ENCODE measurements at regions not wholly inside any gene's neighbourhood (a gene's known extent, or its start where the extent isn't known, plus 50 kb on each side); places are given as distances from the start of the nearest gene placed in this dataset.

DNA sequence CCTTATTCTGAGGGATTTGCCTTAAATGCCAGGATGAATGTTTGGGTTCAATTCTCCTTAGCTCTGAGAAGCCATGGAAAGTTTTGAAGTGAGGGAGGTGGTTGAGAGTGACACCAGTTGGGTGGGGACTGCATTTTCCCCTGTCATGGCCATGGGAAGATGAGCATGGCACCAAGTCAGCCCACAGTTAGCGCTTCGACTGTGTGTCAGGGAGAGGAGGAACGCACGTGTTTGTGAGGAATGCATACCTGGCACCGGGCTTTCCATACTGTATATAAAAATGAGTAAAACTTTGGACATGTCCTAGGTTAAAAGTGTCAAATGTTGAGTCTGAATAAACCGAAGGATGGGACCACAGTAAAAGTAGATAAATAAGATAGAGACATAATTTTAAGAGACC, 187.5 kb upstream of the KL start:
- H3K9me3 ChIP-seq (ENCODE audit: control insufficient read depth, low read length) = peaks cover 4% of the 10 kb centered on the region
- H3K4me1 Mint-ChIP-seq = no peaks in the 10 kb centered on the region
- H3K4me3 Mint-ChIP-seq = no peak overlapping the region
- DNase-seq = no peak
- no peaks in the 10 kb centered on the region for H3K36me3 Mint-ChIP-seq (ENCODE audit: low read depth)
- no peak for TF ChIP-seq CTCF (conservative IDR thresholded peaks at IDR 0.05)
- H3K27me3 ChIP-seq (ENCODE audit: control insufficient read depth, insufficient read depth, low read length, poor library complexity, severe bottlenecking) = no peaks in the 10 kb centered on the region
- H3K4me1 ChIP-seq (ENCODE audit: control insufficient read depth, insufficient read depth, low read length) = peaks cover 3% of the 10 kb centered on the region
- no peaks in the 10 kb centered on the region for H3K36me3 ChIP-seq (ENCODE audit: control insufficient read depth, insufficient read depth, low read length)
- WGBS, 2 experiments (ENCODE audit: insufficient coverage in 1 of 2, insufficient read length in 1 of 2) = 90 to 100% methylated on average over 6 of the region's 6 CpGs
- H3K27me3 Mint-ChIP-seq (ENCODE audit: insufficient read depth) = no peaks in the 10 kb centered on the region
- no peak overlapping the region for H3K4me3 ChIP-seq (ENCODE audit: low read length)
- H3K27ac ChIP-seq (ENCODE audit: low read depth, low read length) = no peak overlapping the region
- no peaks in the 10 kb centered on the region for H3K9me3 Mint-ChIP-seq
- no peak overlapping the region for H3K27ac Mint-ChIP-seq
- H3K9ac ChIP-seq (ENCODE audit: extremely low read depth, low read length, poor library complexity, severe bottlenecking) = no peak overlapping the region

DNA sequence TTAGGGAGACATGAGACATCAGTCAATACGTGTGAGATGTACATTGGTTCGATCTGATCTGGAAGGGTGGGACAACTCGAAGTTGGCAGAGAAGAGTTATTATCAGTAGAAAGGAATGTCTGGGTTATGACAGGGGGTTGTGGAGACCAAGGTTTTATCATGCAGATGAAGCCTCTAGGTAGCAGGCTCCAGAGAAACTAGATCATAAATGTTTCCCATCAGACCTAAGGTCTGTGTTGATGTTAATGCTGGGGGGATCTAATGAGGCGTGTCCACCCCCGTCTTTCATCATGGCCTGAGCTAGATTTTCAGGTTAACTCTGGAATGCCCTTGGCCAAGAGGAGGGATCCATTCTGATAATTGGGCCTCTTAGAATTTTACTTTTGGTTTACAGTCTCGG, 187.0 kb upstream of the KL start:
- no peak for TF ChIP-seq CTCF (conservative IDR thresholded peaks at IDR 0.05)
- WGBS, 2 experiments (ENCODE audit: insufficient coverage in 1 of 2, insufficient read length in 1 of 2) = 70 to 89% methylated on average over 2 to 6 of the region's 6 CpGs
- H3K4me1 ChIP-seq (ENCODE audit: control insufficient read depth, insufficient read depth, low read length) = peaks cover 3% of the 10 kb centered on the region
- no peak overlapping the region for H3K9ac ChIP-seq (ENCODE audit: extremely low read depth, low read length, poor library complexity, severe bottlenecking)
- no peak overlapping the region for H3K4me3 Mint-ChIP-seq
- no peak for DNase-seq
- H3K4me3 ChIP-seq (ENCODE audit: low read length) = no peak overlapping the region
- H3K36me3 ChIP-seq (ENCODE audit: control insufficient read depth, insufficient read depth, low read length) = no peaks in the 10 kb centered on the region
- H3K27ac Mint-ChIP-seq = no peak overlapping the region
- no peaks in the 10 kb centered on the region for H3K27me3 ChIP-seq (ENCODE audit: control insufficient read depth, insufficient read depth, low read length, poor library complexity, severe bottlenecking)
- no peaks in the 10 kb centered on the region for H3K9me3 Mint-ChIP-seq
- H3K27ac ChIP-seq (ENCODE audit: low read depth, low read length) = no peak overlapping the region
- no peaks in the 10 kb centered on the region for H3K36me3 Mint-ChIP-seq (ENCODE audit: low read depth)
- no peaks in the 10 kb centered on the region for H3K27me3 Mint-ChIP-seq (ENCODE audit: insufficient read depth)
- no peaks in the 10 kb centered on the region for H3K4me1 Mint-ChIP-seq
- peaks cover 6% of the 10 kb centered on the region for H3K9me3 ChIP-seq (ENCODE audit: control insufficient read depth, low read length)

GRCh38 chr13:32829676-32830335, 186.4 kb upstream of the KL start:
- peaks cover 6% of the 10 kb centered on the region for H3K9me3 ChIP-seq (ENCODE audit: control insufficient read depth, low read length)
- H3K4me1 ChIP-seq (ENCODE audit: control insufficient read depth, insufficient read depth, low read length) = peaks cover 3% of the 10 kb centered on the region
- H3K4me1 Mint-ChIP-seq = no peaks in the 10 kb centered on the region
- H3K36me3 Mint-ChIP-seq (ENCODE audit: low read depth) = no peaks in the 10 kb centered on the region
- no peak overlapping the region for H3K4me3 Mint-ChIP-seq
- no peaks in the 10 kb centered on the region for H3K27me3 ChIP-seq (ENCODE audit: control insufficient read depth, insufficient read depth, low read length, poor library complexity, severe bottlenecking)
- H3K4me3 ChIP-seq (ENCODE audit: low read length) = no peak overlapping the region
- H3K9ac ChIP-seq (ENCODE audit: extremely low read depth, low read length, poor library complexity, severe bottlenecking) = no peak overlapping the region
- no peaks in the 10 kb centered on the region for H3K27me3 Mint-ChIP-seq (ENCODE audit: insufficient read depth)
- peak; percentile 83 for DNase-seq
- peak overlapping the region; percentile 29 for H3K27ac ChIP-seq (ENCODE audit: low read depth, low read length)
- WGBS, 2 experiments (ENCODE audit: insufficient coverage in 1 of 2, insufficient read length in 1 of 2) = 75 to 77% methylated on average over 6 to 8 of the region's 8 CpGs
- H3K27ac Mint-ChIP-seq = no peak overlapping the region
- H3K36me3 ChIP-seq (ENCODE audit: control insufficient read depth, insufficient read depth, low read length) = no peaks in the 10 kb centered on the region
- no peak for TF ChIP-seq CTCF (conservative IDR thresholded peaks at IDR 0.05)
- peaks cover 3% of the 10 kb centered on the region for H3K9me3 Mint-ChIP-seq
